IPS-NIHi11 (cell line): ENCODE measurements at regions not wholly inside any gene's neighbourhood (a gene's known extent, or its start where the extent isn't known, plus 50 kb on each side); places are given as distances from the start of the nearest gene placed in this dataset.
A peak's percentile ranks its signal among the peaks of the same experiment; 100 is the strongest.

ENCODE experiments used
- DNase-seq: peaks from one replicate; pipeline ENCODE4 v3.0.0; 2012; ENCODE audit warnings: mixed read lengths, low spot score

DNA sequence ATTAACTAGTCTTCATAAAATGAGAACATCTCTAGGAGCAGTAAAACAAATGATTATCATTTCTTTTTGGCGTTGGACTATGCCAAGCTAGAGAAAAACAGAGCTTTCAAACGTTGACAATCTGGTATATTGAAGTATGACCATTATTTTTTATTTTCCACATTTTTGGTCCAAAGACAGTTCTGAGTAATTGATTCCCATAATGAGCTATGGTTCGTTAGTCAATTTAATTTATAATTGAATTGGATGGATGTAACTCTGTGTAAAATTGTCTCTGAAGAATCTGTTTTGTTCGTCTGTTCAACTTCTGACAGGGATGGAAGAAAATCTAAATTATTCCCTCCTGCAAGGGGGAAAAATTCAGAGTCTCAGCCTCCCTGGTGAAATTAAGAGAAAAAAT lies 234.5 kb downstream of the LMO4 start:
- DNase-seq, result no peak

DNA sequence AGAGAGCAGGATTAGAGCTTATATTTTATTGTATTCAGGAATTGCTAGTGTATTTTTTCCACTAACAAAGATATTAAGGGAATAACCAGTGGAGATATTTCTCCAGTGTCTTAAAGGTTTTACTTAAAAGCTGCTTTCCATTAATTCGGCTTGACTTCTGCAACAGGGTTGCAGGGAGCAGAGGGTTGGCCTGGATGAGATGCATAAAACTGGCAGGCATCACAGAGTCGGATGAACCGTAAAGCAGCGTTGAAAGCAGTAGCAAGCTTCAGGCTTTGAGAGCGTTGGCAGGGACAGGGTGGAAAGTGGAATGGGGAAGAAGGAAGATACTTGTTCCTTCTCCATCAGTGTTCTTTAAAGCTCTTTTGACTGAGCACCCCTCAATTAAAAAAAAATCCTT lies 237.2 kb downstream of the LMO4 start:
- DNase-seq, result no peak

DNA sequence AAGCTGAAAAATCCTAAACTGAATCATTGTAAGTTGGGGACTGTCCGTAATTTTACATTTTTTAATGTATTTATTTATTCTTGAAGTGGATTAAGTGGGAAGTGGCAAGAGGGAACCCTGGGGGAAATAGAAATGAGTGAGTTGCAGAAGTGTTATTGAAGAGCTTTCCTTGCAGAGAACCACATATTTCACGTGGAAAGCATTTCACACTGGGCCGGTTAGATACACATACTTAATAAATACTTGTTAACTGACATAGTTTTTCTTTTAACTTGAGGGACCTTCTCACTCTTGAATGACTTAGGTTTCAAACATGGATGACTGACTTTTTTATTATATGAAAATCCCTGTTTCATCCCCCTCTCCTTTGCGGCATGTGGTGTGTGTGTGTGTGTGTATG lies 239.3 kb downstream of the LMO4 start:
- DNase-seq, result no peak

DNA sequence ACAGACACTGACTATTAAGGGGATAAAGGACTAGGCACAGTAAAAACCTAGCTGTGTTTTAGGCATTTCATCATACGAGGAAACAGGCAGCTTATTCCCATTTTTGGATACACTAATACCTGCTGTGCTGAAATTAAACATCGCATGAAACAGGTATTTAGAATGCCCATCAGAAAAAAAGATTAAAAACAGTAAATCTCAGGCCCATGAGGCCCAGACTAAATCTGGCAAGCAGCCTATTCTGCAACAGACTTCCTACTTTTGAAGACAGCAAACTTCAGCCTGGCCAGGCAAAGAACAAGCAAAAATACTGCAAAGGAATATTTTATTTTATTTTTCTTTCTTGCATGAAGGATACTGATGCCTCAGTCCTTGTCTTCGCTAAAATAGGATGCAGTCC lies 240.2 kb downstream of the LMO4 start:
- DNase-seq, result no peak

DNA sequence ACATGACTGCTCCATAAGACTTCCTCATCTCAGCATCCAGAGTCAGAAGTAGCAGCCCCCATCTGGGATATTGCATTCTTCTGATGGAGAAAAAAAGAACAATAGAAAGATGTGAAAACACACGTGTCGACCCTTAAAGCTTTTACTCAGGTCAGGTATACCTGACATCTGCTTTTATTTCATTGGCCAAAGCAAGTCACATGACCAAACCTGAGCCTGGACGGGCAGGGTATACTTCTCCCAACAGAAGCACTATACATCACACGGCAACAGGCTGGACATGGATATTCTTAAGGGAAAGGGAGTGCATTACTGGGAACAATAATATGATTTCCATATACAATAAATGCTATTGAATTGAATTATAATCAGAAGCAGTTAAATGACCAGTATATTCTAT lies 243.3 kb downstream of the LMO4 start:
- no peak for DNase-seq

DNA sequence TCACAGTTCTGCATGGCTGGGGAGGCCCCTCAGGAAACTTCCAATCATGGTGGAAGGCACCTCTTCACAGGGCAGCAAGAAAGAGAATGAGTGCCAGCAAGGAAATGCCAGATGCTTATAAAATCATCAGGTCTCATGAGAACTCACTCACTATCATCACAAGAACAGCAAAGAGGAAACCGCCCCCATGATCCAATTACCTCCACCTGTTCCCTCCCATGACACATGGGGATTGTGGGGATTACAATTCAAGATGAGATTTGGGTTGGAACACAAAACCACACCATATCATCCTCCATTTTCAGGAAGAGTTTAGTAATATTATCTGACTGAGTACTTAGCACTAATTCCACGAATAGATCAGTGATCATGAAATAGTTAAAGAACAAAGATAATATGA lies 244.2 kb downstream of the LMO4 start:
- no peak for DNase-seq

DNA sequence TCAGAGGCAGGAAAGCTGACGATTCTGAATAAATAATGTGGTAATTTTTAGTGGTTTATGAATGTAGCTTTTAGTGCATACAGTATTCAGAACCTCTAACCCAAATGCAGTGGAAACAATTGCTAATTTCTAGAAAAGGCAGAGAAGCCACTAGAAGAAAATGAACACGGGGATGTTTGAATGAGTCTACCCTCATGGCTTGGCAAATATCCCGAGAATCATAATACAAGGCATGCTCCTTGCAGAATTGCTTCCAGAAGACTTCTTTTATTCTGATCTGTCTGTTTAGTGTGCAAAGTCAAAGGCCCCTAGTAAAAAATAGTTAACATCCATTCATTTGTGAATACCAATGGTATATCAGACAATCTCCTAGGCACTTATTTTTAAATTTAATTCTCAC lies 246.8 kb downstream of the LMO4 start:
- DNase-seq, result no peak

DNA sequence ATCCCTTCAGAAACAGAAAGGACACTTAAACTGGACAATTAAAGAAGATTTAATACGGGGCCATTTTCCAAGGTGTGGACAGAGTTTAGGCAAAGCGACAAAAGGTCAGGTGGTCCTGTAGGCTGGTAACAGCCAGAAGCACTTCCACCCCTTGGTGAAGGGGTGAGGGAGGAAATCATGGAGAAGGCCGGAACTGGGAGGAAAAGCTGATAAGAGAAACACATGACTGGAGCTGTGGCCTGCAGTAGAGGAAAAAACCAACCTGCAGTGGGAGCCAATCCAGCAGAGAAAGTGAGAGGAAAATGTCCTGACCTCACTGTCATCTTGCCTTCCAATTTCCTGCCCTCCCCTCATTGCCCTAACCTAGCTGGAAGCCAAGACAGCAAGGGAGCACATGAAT lies 249.8 kb downstream of the LMO4 start:
- no peak for DNase-seq

DNA sequence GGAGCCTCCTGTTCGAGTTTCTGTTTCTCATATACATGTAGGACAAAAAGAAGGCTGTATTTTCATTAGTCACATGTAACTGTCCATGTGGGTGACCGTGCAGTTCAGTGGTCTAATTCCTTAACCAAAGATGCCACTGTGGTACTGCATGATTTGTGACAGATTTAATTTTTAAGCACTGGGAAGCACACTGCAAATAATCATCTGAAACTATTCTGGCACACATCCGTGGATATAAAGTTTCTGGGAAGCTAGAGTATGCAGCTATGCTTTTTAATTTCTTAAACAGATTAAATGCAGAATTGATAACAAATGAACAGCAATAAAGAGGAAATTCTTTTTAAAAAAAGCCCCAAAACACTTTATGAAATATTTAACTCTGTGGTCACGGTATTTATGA lies 254.8 kb downstream of the LMO4 start:
- no peak for DNase-seq

DNA sequence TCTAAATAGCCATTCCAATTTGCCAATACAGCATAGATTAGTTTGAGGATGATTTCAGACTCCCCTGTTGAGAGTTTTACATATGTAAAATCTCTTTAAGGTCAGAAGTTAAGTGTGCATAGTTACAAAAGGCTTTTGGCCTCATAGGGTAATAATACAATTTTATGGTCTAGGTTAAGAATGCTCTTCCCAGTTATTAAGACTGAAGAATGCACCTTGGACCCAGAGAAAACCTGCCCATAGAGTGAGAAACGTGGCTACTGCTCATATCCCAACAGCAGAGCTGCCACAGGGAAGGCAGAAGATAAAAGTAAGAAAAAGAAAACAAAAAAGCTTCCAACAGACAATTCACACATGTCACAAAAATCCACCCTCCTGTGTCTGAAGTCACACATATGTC lies 255.9 kb downstream of the LMO4 start:
- no peak for DNase-seq

DNA sequence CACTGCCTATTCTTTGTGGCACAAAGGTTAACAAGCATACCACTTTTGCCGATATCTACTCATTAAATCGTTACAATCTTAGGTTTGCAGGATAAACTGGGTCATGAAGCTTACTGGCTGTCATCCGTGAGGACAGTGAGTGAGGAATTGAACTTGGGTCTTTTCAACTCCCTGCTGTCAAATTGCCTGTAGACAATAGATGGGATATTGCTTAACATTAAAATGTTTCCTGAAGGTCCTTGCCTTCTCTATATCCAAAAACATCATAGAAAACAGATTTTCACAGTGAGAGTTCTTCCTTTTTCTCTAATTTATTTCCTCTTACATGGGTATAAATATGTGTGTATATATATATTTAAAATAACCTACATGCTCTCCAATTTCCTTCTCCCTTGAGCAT lies 257.8 kb downstream of the LMO4 start:
- no peak for DNase-seq

DNA sequence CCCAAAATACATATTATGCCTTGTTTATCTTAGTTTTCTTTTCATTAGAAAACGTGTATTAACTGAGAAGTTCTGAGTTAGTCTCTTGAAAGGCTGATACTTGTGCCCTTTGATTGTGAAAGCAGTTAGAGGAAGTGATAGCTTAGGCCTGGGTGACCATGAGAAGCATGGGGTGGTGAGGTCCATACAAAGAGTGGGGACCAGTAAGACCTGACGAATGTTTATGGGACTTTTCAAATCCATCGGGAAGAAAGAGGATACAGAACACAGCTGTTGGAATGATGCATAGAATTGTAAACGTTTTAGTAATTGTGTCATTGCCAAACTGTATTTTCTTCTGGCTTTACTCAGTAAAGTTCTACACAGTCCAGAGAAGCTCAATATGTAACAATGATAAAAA lies 259.8 kb downstream of the LMO4 start:
- DNase-seq, result no peak

DNA sequence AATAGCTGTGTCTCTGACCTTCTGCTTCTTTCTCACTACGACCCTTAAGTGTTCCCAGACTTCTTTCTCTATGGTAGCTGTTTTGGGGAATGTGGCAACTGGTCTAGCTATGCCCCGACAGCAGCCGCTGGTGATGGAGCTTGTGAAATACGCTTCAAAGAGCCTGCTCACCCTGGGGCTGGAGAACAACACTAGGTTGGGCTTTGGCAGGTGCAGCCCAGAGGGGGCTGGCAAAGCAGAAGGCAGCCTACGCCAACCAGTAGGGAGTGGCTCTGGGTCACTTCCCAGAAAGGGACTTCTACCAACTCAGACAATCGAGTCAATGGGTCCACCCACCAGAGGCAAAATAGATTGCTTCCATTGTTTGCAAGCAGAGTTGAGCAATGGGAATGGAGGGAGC lies 262.8 kb downstream of the LMO4 start:
- no peak for DNase-seq

DNA sequence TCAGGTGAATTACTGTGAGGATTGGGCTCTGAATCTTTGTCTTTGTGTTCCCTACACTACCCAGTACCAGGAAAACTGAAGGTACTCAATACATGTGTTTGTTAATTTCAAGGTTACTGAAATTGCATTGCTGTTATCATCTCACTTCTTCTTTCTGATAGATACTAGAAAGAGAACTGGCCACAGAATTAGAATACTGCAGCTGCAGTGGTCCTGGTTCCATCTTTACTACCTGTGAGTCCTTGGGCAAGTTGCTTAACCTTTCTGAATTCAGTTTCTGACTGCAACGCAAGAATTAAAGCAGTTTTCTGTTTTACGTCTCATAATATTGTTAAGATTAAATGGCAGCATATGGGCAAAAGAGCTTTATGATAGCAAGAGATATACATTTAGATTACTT lies 263.5 kb downstream of the LMO4 start:
- DNase-seq, result no peak

DNA sequence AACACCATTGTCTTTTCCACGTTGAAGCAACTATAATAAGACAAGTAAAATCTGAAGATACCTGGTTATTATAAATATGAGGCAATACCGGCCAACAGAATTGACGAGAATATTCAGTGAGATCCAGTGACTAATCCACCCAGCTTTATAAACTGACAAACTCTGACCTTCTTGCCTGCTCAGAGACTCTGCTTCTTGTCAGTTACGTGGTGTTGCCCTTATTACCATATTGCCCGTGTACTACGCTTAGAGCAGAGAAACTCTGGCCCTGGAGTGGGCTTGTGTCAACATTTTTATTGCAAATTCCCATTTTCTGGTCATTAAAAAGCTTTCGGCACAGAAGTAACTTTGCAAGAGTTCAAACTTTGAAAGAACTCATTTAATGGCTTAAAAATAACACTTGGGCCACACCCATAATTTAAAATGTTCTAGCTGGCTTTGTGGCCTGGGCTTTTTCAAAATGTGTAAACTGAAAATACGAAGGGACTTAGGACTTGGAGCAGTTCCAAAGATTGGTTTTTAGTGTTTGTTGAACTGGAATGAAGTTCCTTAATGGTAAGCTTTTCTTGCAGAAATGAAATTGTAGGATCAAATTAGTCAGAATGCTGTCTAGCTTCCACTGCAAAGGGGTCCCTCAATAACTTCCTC lies 266.2 kb downstream of the LMO4 start:
- no peak for DNase-seq

DNA sequence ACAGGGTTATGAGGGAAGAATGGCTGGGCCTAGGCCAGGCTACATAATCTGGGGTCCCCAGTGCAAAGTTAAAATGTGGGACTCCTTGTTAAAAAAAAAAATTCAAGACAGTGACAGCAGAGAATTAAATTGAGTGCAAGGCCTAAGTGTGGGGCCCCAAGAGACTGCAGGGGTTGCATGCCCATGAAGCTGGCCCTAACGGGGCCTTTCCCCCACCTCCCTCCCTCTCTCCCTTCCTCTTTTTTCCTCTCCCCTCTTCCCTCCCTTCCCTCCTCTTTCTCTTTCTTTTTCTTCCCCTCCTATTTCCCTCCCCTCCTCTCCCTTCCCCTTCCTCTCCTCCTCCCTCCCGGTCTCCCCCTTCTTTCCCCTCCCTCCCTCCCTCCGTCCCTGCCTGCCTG lies 266.7 kb downstream of the LMO4 start:
- no peak for DNase-seq

DNA sequence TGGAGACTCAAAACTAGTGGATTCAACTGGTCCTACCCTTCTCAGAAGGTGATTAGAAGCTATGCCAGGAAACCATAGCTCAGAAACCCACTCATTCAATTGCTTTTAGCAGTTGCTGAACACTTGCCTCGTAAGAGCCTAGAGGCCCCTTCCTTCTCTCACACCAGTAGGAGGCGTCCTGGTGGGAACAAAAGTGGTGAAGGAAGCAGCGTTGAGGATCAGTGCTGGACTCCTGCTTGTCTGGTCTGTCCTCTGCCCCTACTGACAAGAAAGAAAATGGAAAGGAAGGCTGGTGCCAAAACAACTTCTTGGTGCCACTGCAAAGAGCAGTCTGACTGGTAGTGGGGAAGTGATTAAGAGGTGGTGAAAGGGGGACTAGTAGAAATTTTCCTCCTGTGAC lies 269.7 kb downstream of the LMO4 start:
- DNase-seq, result peak; percentile 43

DNA sequence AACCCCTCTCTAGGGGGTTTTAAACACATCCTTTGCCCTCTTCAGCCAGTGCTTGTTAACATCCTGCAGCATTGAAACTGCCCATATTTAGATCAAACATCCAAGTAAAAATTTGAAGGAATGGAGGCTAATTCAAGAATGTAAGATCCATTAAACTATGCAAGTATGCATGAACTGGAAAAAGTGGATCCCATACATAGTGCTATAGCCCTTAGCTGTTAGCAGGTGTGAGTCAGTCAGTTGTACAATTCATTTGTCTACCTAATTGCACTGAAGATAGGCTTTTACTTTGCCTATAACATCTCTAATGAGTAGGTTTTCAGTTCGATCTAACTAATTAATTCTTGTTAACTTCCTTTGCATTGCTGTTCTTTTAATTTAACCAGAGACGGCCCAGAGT lies 270.9 kb downstream of the LMO4 start:
- DNase-seq, result no peak

DNA sequence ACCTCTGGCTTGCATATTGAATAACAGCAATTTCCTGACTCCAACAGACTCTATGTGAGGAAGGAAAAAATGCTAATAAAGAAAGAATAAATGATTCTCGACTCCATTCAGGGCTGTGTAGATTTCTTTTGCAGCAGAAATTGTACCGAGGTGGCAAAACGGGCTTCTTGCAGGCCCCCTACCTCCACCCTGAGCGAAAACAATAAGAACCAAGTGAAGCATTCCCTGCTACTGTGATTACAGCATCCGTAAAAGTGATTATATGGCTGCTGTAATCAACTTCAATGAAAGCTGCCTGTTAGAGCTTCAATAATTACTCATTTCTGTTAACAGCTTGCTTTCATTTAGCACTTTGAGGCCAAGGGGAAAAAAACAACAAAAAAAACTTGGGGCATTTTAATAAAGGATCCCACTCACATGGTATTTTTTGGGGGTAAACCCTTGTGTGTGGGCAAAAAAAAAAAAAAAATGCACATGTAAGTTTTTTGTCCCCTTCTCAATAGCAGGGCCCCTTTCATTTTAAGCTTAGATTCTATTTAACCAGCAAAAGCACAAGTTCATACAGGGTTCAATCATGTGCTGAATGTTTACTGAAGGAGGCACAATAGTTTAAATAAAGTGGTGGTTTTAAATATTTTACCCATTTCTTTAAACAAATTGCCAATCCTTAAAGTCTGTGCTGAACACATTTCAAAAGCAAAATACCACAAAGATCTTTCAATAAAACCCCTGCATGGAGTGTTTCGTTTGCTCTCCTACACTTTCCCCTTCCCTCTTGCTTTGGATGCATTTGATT lies 271.6 kb downstream of the LMO4 start:
- no peak for DNase-seq

DNA sequence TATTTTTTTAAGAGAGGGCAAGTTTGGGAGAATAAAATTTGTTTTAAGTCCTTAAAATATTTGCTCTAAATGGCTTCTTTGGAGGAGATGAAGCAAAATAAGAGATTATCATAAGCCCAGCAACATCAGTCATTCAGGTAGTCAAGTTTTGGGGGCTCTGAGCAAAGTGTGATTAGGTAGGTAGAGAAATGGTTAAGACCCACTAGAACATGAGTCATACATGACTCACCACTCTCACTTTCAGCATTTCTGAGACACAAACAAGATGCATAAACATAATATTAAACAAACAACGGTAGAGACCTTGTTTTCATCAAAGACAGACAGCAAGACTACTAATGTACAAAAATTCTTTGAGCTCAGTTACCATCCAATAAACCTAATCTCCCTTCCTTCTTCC lies 272.2 kb downstream of the LMO4 start:
- DNase-seq, result no peak

DNA sequence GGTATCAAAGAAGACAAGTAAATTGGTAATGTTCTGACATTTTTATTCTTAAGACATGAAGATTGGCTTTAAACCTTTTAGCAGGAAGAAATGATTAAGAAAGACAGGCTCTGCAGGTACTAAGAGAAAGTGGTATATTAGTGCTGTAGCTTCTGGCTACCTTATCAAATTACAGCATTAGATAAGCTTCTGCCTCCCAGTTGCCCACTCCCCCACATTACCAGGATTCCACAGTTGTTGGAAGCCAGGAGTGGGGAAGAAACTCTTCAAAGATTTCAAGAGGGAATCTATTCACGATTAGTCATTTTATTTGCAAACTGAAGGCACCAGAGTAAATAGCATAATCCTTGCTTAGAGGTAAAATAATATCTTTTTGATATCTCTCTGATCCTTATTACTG lies 274.9 kb downstream of the LMO4 start:
- no peak for DNase-seq

DNA sequence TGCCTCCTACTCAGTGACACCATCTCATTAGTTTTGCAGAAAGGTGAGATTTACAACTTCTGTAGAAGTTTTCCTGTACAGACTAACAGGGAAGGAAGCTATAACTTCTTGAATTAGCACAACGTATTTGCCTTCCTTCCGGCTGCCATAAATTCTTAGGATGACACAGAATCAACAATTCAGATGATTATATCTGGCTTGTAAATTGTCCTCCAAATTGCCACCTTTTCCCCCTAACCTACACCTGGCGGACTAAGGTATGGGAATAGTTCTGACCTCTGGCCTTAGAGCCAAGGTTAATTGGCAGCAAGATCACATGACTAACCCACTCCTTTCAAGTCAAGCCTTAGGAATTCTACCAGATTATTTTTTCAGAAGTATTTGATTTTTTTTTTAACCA lies 284.3 kb downstream of the LMO4 start:
- DNase-seq, result no peak

DNA sequence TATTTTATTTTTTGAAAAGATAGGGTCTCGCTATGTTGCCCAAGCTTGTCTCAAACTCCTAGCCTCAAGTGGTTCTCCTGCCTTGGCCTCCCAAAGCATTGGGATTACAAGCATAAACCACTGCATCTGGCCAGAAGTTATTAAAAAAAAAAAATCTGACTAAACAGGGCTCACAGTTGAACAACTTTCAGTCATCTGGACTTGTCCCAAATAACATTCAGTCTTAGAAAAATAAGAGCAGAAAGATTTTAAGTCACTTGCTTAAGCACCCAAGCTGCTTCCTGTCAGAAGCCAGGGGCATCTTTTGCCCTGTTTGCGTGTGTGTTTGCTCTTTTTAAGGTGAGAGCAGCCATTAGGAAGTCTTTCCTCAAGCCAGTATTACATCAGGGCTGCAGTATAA lies 286.8 kb downstream of the LMO4 start:
- no peak for DNase-seq

DNA sequence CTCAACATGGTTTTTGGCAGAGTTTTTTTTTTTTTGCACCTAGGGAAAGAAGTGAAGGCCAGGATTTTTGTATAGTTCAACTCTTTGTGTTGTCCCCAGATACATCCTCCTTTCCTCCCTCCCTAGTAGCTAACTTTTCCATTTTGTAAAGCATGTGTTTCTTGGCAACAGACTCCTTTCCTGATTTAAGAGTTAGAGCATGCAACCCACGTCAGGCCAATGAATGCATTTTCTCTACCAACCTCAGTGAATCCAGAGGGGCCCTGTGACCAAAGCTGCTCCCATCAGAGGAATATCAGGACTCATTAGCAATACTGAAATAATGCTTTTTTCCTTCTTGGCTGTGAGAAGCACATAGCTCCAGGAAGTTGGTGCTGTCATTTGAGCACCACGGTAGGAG lies 287.2 kb downstream of the LMO4 start:
- no peak for DNase-seq
